IMR-90 (cell line): ENCODE measurements at regions not wholly inside any gene's neighbourhood (a gene's known extent, or its start where the extent isn't known, plus 50 kb on each side); places are given as distances from the start of the nearest gene placed in this dataset.
"Not testable (repeated sequence)": the region's sequence is repeated elsewhere in the genome, so short reads cannot be mapped to it uniquely, and the experiment has no call there.

Experiments used
- ATAC-seq: fragments of 200-7000 bp; cut with Tn5 transposase; 2 replicates; pipeline ENCODE4 v1.9.1; 2020; ENCODE audit warnings: low read depth, mild to moderate bottlenecking, moderate library complexity
- BruUV-seq: library from RNA; stranded (reverse); fragments of 400-500 nt; replicated peaks from 2 replicates; lab custom pipeline; 2021; lab: Mats Ljungman, UMichigan
- CTCF ChIA-PET: fragments of 300-600 bp; formaldehyde crosslinking; extraction: SDS; loops from one replicate; lab custom pipeline; 2021; ENCODE audit warnings: antibody characterized with exemption; lab: Yijun Ruan, JAX
- POLR2A ChIA-PET: fragments of 300-600 bp; sonication (Branson Sonifier 250); formaldehyde crosslinking; loops from one replicate; lab custom pipeline; 2022; ENCODE audit warnings: antibody characterized with exemption; ENCODE audit not compliant: unreplicated experiment; lab: Charles Lee
- DNase-seq: peaks from one replicate; pipeline ENCODE4 v3.0.0; 2013
- H2AFZ ChIP-seq: replicated peaks from 2 replicates; pipeline ENCODE3; 2013; ENCODE audit warnings: low read length, mild to moderate bottlenecking; ENCODE audit not compliant: poor library complexity
- H2AK5ac ChIP-seq: 2 replicates; pipeline ENCODE4 v1.6.1; 2013; ENCODE audit warnings: low read depth, low read length, inconsistent platforms
- H2AK9ac ChIP-seq: replicated peaks from 2 replicates; pipeline ENCODE3; 2013; ENCODE audit warnings: mild to moderate bottlenecking, low read depth, low read length, moderate library complexity; ENCODE audit not compliant: poor library complexity
- H2BK120ac ChIP-seq: 2 replicates; pipeline ENCODE4 v1.6.1; 2013; ENCODE audit warnings: low read depth, low read length, inconsistent platforms
- H2BK15ac ChIP-seq: 3 replicates; pipeline ENCODE4 v1.6.1; 2013; ENCODE audit warnings: low read depth, low read length, inconsistent platforms
- H2BK20ac ChIP-seq: 2 replicates; pipeline ENCODE4 v1.6.1; 2013; ENCODE audit warnings: low read depth, mild to moderate bottlenecking, inconsistent platforms, low read length, moderate library complexity
- H2BK5ac ChIP-seq: 2 replicates; pipeline ENCODE4 v1.6.1; 2013; ENCODE audit warnings: mild to moderate bottlenecking, low read depth, low read length, inconsistent platforms; ENCODE audit not compliant: poor library complexity, severe bottlenecking
- H3K14ac ChIP-seq: replicated peaks from 2 replicates; pipeline ENCODE4 v1.6.1; 2013; ENCODE audit warnings: low read depth, low read length, inconsistent platforms
- H3K18ac ChIP-seq: 2 replicates; pipeline ENCODE4 v1.6.1; 2013; ENCODE audit warnings: low read depth, low read length, control low read depth
- H3K23ac ChIP-seq: 2 replicates; pipeline ENCODE4 v1.6.1; 2013; ENCODE audit warnings: low read depth, low read length, inconsistent platforms
- H3K27ac ChIP-seq: 2 replicates; pipeline ENCODE4 v1.5.1; 2013; ENCODE audit warnings: mild to moderate bottlenecking, control low read depth, low read length; ENCODE audit not compliant: insufficient read depth
- H3K27me3 ChIP-seq: 2 replicates; pipeline ENCODE4 v1.6.1; 2013; ENCODE audit warnings: low read length; ENCODE audit not compliant: control insufficient read depth, insufficient read depth
- H3K36me3 ChIP-seq: 2 replicates; pipeline ENCODE4 v1.6.1; 2013; ENCODE audit warnings: low read length, mixed read lengths; ENCODE audit not compliant: control insufficient read depth, insufficient read depth
- H3K4ac ChIP-seq: 2 replicates; pipeline ENCODE4 v1.6.1; 2013; ENCODE audit warnings: low read depth, low read length, inconsistent platforms
- H3K4me1 ChIP-seq: 2 replicates; pipeline ENCODE4 v1.6.1; 2013; ENCODE audit warnings: low read length, mixed read lengths; ENCODE audit not compliant: control insufficient read depth, insufficient read depth
- H3K4me2 ChIP-seq: 2 replicates; pipeline ENCODE4 v1.6.1; 2013; ENCODE audit warnings: low read depth, mild to moderate bottlenecking, control low read depth, low read length, moderate library complexity
- H3K4me3 ChIP-seq: 2 replicates; pipeline ENCODE4 v1.5.1; 2013; ENCODE audit warnings: low read depth, mild to moderate bottlenecking, control low read depth, low read length, moderate library complexity; ENCODE audit not compliant: insufficient read depth
- H3K56ac ChIP-seq: 2 replicates; pipeline ENCODE4 v1.6.1; 2013; ENCODE audit warnings: low read length, inconsistent platforms; ENCODE audit not compliant: insufficient read depth; ENCODE audit errors: extremely low read depth
- H3K79me1 ChIP-seq, 2 experiments: 2 replicates each; pipeline ENCODE4 v1.6.1; 2013; ENCODE audit warnings: low read length in 2 of 2, inconsistent platforms in 1 of 2, low read depth in 1 of 2
- H3K9ac ChIP-seq: 2 replicates; pipeline ENCODE4 v1.6.1; 2013; ENCODE audit warnings: low read depth, low read length, control low read depth
- H3K9me1 ChIP-seq: 2 replicates; pipeline ENCODE4 v1.6.1; 2013; ENCODE audit warnings: low read length, inconsistent platforms; ENCODE audit not compliant: insufficient read depth
- H3K9me3 ChIP-seq: 2 replicates; pipeline ENCODE4 v1.6.1; 2013; ENCODE audit warnings: low read length; ENCODE audit not compliant: control insufficient read depth, insufficient read depth
- H4K20me1 ChIP-seq: 2 replicates; pipeline ENCODE4 v1.6.1; 2013; ENCODE audit warnings: low read length, inconsistent platforms; ENCODE audit not compliant: insufficient read depth
- H4K5ac ChIP-seq: 2 replicates; pipeline ENCODE4 v1.6.1; 2013; ENCODE audit warnings: mild to moderate bottlenecking, low read depth, low read length, control low read depth
- H4K8ac ChIP-seq, 2 experiments: 2 replicates each; pipeline ENCODE4 v1.6.1; 2013; ENCODE audit warnings: low read depth in 2 of 2, low read length in 2 of 2, control low read depth in 1 of 2, inconsistent platforms in 1 of 2
- H4K91ac ChIP-seq: 2 replicates; pipeline ENCODE4 v1.6.1; 2013; ENCODE audit warnings: low read depth, low read length, inconsistent platforms; ENCODE audit not compliant: insufficient read depth
- RCOR1 ChIP-seq: IDR thresholded peaks from 2 replicates; pipeline ENCODE4 v1.6.1; 2012; ENCODE audit warnings: mild to moderate bottlenecking, low read length, improper control_type of control experiment; ENCODE audit not compliant: insufficient replicate concordance
- WGBS, 2 experiments: methylation state at CpG; one replicate each; pipeline versions ENCODE4 v1.1.5 to v1.1.7; 2013; ENCODE audit warnings: missing lambda C conversion rate in 2 of 2; ENCODE audit not compliant: insufficient read length in 1 of 2; ENCODE audit errors: extremely low coverage in 2 of 2; 5-methylcytosine and 5-hydroxymethylcytosine counted together
- dilution Hi-C: fragments of 300-500 bp; cut with HindIII; formaldehyde crosslinking; loops from one replicate; pipeline ENCODE4 v1.14.3; 2018; ENCODE audit warnings: low sequenced_read_pairs; ENCODE audit not compliant: unreplicated experiment
- in situ Hi-C: fragments of 300-500 bp; cut with MboI; formaldehyde crosslinking; loops from 3 replicates; pipeline ENCODE4 v1.14.3; 2019; ENCODE audit warnings: low sequenced_read_pairs, inconsistent platforms, mixed read lengths
- intact Hi-C: fragments of 100-400 bp; cut with micrococcal nuclease; formaldehyde crosslinking; loops from 2 replicates; pipeline ENCODE4 v1.10.0; 2022
- TF ChIP-seq, protein P1 (sequence below): fragments of 150-350 bp; IDR thresholded peaks from 2 replicates; pipeline ENCODE4 v1.6.1; 2017; ENCODE audit warnings: mild to moderate bottlenecking, antibody characterized with exemption, low read length, low read depth
- TF ChIP-seq, protein P2 (sequence below): fragments of 150-350 bp; IDR thresholded peaks from 2 replicates; pipeline ENCODE4 v1.6.1; 2016; ENCODE audit warnings: low read depth, mild to moderate bottlenecking, low read length, moderate library complexity, borderline replicate concordance

DNA sequence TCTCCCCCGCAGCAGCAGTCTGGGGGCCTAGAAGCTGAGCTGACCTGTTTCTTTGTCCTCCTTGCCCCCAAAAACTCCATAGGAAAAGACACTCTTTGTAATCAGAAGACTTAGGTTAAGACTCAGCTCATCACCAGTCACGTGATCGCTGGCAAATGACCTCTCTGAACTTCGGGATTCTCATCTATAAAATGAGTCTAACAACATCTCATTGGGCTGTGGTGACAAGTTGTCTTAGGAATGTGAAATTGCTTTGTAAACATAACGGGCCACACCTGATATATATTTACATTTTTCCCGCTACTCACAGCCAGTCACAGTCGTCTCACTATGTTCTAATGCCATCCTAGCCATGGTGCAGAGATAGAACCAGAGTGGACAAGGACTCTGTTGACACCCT, 86.0 kb upstream of the LHX1 start:
- Histone ChIP-seq H3K9ac (no peak overlapping the region), H2AFZ (peak overlapping the region; percentile 72), H2BK5ac (peak overlapping the region; percentile 11), H3K4me3 (no peak overlapping the region), H4K91ac (peak overlapping the region; percentile 74), H3K4me1 (peaks cover 13% of the 10 kb centered on the region), H3K4ac (peak overlapping the region; percentile 85), H3K4me2 (no peak overlapping the region), H4K8ac (peak overlapping the region in 1 of 2 experiments; percentile 80; a peak in 2 of 4 replicates), H3K27me3 (peaks cover 4% of the 10 kb centered on the region), H2AK9ac (peak overlapping the region; percentile 89), H3K79me1 (no peaks in the 10 kb centered on the region), H3K18ac (no peak overlapping the region), H3K14ac (peak overlapping the region; percentile 82), H2BK15ac (peak overlapping the region; percentile 80; the same call in 1 of the 3 replicates), H4K5ac (no peak overlapping the region), H3K36me3 (no peaks in the 10 kb centered on the region), H4K20me1 (no peaks in the 10 kb centered on the region), H3K9me1 (peaks cover 8% of the 10 kb centered on the region), H3K23ac (peak overlapping the region; percentile 81), H2BK20ac (peak overlapping the region; percentile 82), H3K56ac (peak overlapping the region; percentile 26; the same call in 1 of the 2 replicates), H2AK5ac (peak overlapping the region; percentile 75), H2BK120ac (peak overlapping the region; percentile 79), H3K9me3 (no peaks in the 10 kb centered on the region), H3K27ac (no peak overlapping the region)
- CTCF ChIA-PET, result no interaction called here
- TF ChIP-seq, protein P1, sequence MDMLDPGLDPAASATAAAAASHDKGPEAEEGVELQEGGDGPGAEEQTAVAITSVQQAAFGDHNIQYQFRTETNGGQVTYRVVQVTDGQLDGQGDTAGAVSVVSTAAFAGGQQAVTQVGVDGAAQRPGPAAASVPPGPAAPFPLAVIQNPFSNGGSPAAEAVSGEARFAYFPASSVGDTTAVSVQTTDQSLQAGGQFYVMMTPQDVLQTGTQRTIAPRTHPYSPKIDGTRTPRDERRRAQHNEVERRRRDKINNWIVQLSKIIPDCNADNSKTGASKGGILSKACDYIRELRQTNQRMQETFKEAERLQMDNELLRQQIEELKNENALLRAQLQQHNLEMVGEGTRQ, result peak; percentile 68
- TF ChIP-seq, protein P2, sequence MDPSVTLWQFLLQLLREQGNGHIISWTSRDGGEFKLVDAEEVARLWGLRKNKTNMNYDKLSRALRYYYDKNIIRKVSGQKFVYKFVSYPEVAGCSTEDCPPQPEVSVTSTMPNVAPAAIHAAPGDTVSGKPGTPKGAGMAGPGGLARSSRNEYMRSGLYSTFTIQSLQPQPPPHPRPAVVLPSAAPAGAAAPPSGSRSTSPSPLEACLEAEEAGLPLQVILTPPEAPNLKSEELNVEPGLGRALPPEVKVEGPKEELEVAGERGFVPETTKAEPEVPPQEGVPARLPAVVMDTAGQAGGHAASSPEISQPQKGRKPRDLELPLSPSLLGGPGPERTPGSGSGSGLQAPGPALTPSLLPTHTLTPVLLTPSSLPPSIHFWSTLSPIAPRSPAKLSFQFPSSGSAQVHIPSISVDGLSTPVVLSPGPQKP, result no peak
- TF ChIP-seq RCOR1, result no peak
- WGBS, 2 experiments, result no CpG with 5 or more reads among the region's 7 CpGs
- no TSS peak for BruUV-seq
- POLR2A ChIA-PET, result no interaction called here
- dilution Hi-C loops, result no loop called here
- intact Hi-C loops, result loop anchor here (10.0 kb wide), 1 partner anchor 84 kb away; the partner anchor contains the start of gene LHX1
- DNase-seq (peak; percentile 45), ATAC-seq (peak; percentile 15)
- in situ Hi-C loops, result no loop called here

DNA sequence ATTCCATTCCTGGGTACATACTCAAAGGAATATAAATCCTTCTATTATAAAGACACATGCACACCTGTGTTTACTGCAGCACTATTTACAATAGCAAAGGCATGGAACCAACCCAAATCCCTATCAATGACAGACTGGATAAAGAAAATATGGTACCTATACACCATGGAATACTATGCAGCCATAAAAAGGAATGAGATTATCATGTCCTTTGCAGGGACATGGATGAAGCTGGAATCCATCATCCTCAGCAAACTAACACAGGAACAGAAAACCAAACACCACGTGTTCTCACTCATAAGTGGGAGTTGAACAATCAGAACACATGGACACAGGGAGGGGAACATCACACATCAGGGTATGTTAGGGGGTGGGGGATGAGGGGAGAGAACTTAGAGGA, 84.8 kb upstream of the LHX1 start:
- H3K14ac ChIP-seq, H3K79me1 ChIP-seq, H3K4me3 ChIP-seq, H3K27ac ChIP-seq, dilution Hi-C loops, H2BK5ac ChIP-seq, H4K5ac ChIP-seq, H3K36me3 ChIP-seq, H3K9me3 ChIP-seq, H2AFZ ChIP-seq, in situ Hi-C loops, H2AK9ac ChIP-seq, H3K18ac ChIP-seq, H4K91ac ChIP-seq, H2AK5ac ChIP-seq, H2BK20ac ChIP-seq, H3K56ac ChIP-seq, H3K9me1 ChIP-seq, H3K23ac ChIP-seq, BruUV-seq, H3K4me2 ChIP-seq, CTCF ChIA-PET, H3K9ac ChIP-seq, POLR2A ChIA-PET, ATAC-seq, H4K8ac ChIP-seq, H2BK15ac ChIP-seq, H3K4ac ChIP-seq, H2BK120ac ChIP-seq, H4K20me1 ChIP-seq, DNase-seq: not testable (repeated sequence)
- Histone ChIP-seq H3K27me3 (peaks cover 13% of the 10 kb centered on the region), H3K4me1 (peaks cover 13% of the 10 kb centered on the region)
- WGBS, 2 experiments, result no CpG with 5 or more reads among the region's 1 CpG
- intact Hi-C loops, result loop anchor here (10.0 kb wide), 1 partner anchor 82 kb away; the partner anchor contains the start of gene LHX1
